Thoracic aorta (tissue), 2 donors: ENCODE measurements at regions not wholly inside any gene's neighbourhood (a gene's known extent, or its start where the extent isn't known, plus 50 kb on each side); places are given as distances from the start of the nearest gene placed in this dataset.

ENCODE experiments used
- ATAC-seq: fragments of 150-250 bp; one replicate; pipeline ENCODE4 v1.8.0; 2017; ENCODE audit warnings: low read depth; ENCODE audit not compliant: insufficient number of reproducible peaks, low FRiP score
- DNase-seq: peaks from one replicate; pipeline ENCODE4 v3.0.0-alpha.2; 2020; ENCODE audit warnings: low spot score
- H3K27ac ChIP-seq, 2 donors: fragments of 200-600 bp; sonication (generic); 1 replicate in 1 of 2; 2 replicates in 1 of 2; pipeline ENCODE4 v1.5.1; 2016; ENCODE audit warnings: mild to moderate bottlenecking in 2 of 2, moderate library complexity in 2 of 2
- H3K27me3 ChIP-seq: fragments of 200-600 bp; sonication (generic); replicated peaks from 2 replicates; pipeline ENCODE4 v1.6.0; 2016; ENCODE audit warnings: mild to moderate bottlenecking; ENCODE audit not compliant: insufficient read depth
- H3K36me3 ChIP-seq: fragments of 200-600 bp; sonication (generic); one replicate; pipeline ENCODE4 v1.5.1; 2016
- H3K4me1 ChIP-seq, 2 donors: fragments of 200-600 bp; sonication (generic); 1 replicate in 1 of 2; 2 replicates in 1 of 2; pipeline versions ENCODE4 v1.5.1 to v1.6.0; 2016; ENCODE audit warnings: low read depth in 2 of 2, mild to moderate bottlenecking in 1 of 2; ENCODE audit not compliant: control insufficient read depth in 1 of 2
- H3K4me3 ChIP-seq: fragments of 200-600 bp; sonication (generic); 2 replicates; pipeline ENCODE4 v1.5.1; 2016; ENCODE audit warnings: mild to moderate bottlenecking
- H3K9me3 ChIP-seq: fragments of 200-600 bp; sonication (generic); 2 replicates; pipeline ENCODE4 v1.5.1; 2016
- CTCF ChIP-seq: fragments of 200-600 bp; sonication (generic); IDR thresholded peaks from one replicate; pipeline ENCODE4 v1.5.1; 2019; ENCODE audit warnings: antibody characterized with exemption

GRCh38 chr2:185967335-185967734 is 228.7 kb downstream of the FSIP2 start:
- H3K4me3 ChIP-seq, result no peak overlapping the region
- H3K4me1 ChIP-seq, result no peaks in the 10 kb centered on the region
- no peak overlapping the region for H3K27ac ChIP-seq
- no peaks in the 10 kb centered on the region for H3K36me3 ChIP-seq
- TF ChIP-seq CTCF, result no peak
- no peak for DNase-seq
- H3K9me3 ChIP-seq, result no peaks in the 10 kb centered on the region
- H3K27me3 ChIP-seq, result no peaks in the 10 kb centered on the region
- ATAC-seq, result no peak

- Histone ChIP-seq H3K4me3 (no peak overlapping the region), H3K36me3 (no peaks in the 10 kb centered on the region), H3K4me1 (no peaks in the 10 kb centered on the region), H3K27me3 (no peaks in the 10 kb centered on the region), H3K9me3 (no peaks in the 10 kb centered on the region), H3K27ac (no peak overlapping the region)
- no peak for TF ChIP-seq CTCF
- DNase-seq, result no peak
- ATAC-seq, result no peak
These were observed 231.7 kb downstream of the FSIP2 start for GRCh38 chr2:185970148-185970852.

DNA sequence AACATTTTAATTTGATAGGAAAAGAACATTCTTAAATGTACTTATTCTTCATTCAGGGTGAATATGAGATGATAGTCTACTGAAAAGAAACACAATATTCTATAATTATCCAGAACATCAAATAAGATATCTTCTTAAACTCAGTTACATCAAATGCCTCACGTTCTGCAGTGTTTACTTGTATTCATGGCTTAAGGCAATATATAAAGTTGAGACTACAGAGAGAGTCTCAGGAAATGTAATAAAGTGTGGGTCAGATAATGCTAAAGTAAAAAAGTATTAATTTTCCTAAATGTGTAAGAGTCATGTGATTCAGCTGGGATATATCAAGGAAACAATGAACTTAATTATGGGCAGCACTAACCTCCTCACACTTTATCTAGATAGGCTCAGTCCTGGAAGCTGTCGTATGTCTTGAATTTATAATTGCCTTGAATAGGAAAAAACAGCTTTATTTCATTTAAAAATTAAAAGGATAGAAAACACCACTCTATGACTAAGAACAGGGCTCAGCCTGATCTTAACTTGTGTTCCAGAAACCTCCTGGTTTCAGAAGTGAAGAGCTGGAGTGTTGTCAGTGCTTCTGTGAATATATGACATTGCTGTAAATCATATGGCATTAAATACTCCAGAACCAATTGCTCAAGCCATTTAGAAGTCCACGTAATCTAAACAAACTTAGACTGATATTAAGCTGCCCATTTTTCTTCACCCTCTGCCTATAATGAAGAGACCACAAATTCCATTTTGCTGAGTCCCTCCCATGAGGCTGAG is 240.2 kb downstream of the FSIP2 start:
- Histone ChIP-seq H3K27me3 (no peaks in the 10 kb centered on the region), H3K9me3 (no peaks in the 10 kb centered on the region), H3K27ac (no peak overlapping the region), H3K4me3 (no peak overlapping the region), H3K4me1 (no peaks in the 10 kb centered on the region), H3K36me3 (no peaks in the 10 kb centered on the region)
- DNase-seq, result no peak
- ATAC-seq, result no peak
- no peak for TF ChIP-seq CTCF

DNA sequence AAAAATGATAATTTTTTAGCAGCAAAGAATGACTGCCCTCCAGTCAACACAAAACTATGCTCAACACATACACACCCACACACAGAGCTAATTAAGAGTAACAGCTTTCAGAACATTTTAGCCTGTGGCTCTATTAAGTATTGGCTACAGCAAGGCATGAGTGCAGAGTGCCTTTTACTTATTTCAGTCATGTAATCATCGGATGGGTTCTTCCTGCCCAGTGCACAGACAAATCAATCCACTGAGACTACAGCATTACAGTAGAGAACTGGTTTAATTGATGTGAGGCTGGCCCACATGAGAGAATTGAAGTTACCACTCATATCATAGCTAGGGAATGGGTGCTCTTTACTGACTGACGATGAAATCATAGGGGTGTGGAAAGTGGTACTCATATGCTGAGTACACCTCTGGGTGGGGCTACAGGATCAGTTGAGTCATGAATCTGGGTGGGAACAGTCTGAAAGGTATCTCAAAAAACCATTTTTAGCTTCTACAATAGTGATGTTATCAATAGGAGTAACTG is 241.0 kb downstream of the FSIP2 start:
- DNase-seq, result no peak
- Histone ChIP-seq H3K27ac (no peak overlapping the region), H3K4me3 (no peak overlapping the region), H3K9me3 (no peaks in the 10 kb centered on the region), H3K27me3 (no peaks in the 10 kb centered on the region), H3K4me1 (no peaks in the 10 kb centered on the region), H3K36me3 (no peaks in the 10 kb centered on the region)
- no peak for ATAC-seq
- no peak for TF ChIP-seq CTCF

DNA sequence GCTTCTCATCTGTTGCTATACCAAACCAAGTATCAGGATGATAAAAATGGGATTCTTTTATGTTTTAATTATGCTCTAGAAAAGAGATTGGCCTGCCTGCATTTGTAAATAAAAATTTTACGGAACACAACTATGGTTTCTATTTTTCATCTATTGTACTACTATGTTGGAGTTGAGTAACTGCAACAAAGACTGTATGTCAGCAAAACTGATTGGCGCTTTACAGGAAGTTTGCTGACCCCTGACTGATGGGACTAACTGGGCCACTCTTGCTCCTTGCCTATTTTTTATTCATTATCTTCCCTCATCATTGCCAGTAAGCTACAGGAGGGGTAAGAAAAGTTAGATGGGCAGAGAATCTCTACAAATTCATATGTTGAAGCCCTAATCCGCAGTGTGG is 242.3 kb downstream of the FSIP2 start:
- Histone ChIP-seq H3K4me1 (no peaks in the 10 kb centered on the region), H3K27ac (no peak overlapping the region), H3K9me3 (no peaks in the 10 kb centered on the region), H3K4me3 (no peak overlapping the region), H3K27me3 (no peaks in the 10 kb centered on the region), H3K36me3 (no peaks in the 10 kb centered on the region)
- TF ChIP-seq CTCF, result no peak
- ATAC-seq (no peak), DNase-seq (no peak)
